Upper lobe of left lung (tissue), 4 donors: ENCODE measurements at regions not wholly inside any gene's neighbourhood (a gene's known extent, or its start where the extent isn't known, plus 50 kb on each side); places are given as distances from the start of the nearest gene placed in this dataset.

Source experiments
- CTCF ChIP-seq, 6 experiments: fragments of 450-650 bp in 4 of 6; fragments of 200-600 bp in 2 of 6; sonication (generic) in 2 of 6; IDR thresholded peaks; one replicate each; pipeline ENCODE4 v1.5.1; 2016 to 2019; ENCODE audit warnings: antibody characterized with exemption in 6 of 6
- EP300 ChIP-seq, 4 donors: sonication (generic); formaldehyde crosslinking; IDR thresholded peaks; one replicate each; pipeline ENCODE4 v1.5.1; 2017; ENCODE audit warnings: antibody characterized with exemption in 4 of 4, control low read depth in 2 of 4
- POLR2A ChIP-seq, 4 donors: fragments of 450-650 bp; IDR thresholded peaks; one replicate each; pipeline ENCODE4 v1.5.1; 2016 to 2017; ENCODE audit warnings: antibody characterized with exemption in 4 of 4, mild to moderate bottlenecking in 2 of 4
- POLR2AphosphoS5 ChIP-seq, 2 donors: sonication (generic); formaldehyde crosslinking; IDR thresholded peaks; one replicate each; pipeline ENCODE4 v1.5.1; 2017; ENCODE audit warnings: antibody characterized with exemption in 2 of 2

- TF ChIP-seq CTCF (IDR thresholded peaks at IDR 0.05) (no peak), POLR2A (IDR thresholded peaks at IDR 0.05) (no peak), POLR2AphosphoS5 (IDR thresholded peaks at IDR 0.05) (no peak), EP300 (IDR thresholded peaks at IDR 0.05) (no peak)
Observed at GRCh38 chr18:73414598-73414997, 546.8 kb upstream of the NETO1 start.
